NCI-H748 treated with DMSO at 0.1 percent for 48 hours (cell line): ENCODE measurements at regions not wholly inside any gene's neighbourhood (a gene's known extent, or its start where the extent isn't known, plus 50 kb on each side); places are given as distances from the start of the nearest gene placed in this dataset.

Source experiments
- DNase-seq: peaks from one replicate; lab custom pipeline; 2025; lab: John Stamatoyannopoulos, UW

DNA sequence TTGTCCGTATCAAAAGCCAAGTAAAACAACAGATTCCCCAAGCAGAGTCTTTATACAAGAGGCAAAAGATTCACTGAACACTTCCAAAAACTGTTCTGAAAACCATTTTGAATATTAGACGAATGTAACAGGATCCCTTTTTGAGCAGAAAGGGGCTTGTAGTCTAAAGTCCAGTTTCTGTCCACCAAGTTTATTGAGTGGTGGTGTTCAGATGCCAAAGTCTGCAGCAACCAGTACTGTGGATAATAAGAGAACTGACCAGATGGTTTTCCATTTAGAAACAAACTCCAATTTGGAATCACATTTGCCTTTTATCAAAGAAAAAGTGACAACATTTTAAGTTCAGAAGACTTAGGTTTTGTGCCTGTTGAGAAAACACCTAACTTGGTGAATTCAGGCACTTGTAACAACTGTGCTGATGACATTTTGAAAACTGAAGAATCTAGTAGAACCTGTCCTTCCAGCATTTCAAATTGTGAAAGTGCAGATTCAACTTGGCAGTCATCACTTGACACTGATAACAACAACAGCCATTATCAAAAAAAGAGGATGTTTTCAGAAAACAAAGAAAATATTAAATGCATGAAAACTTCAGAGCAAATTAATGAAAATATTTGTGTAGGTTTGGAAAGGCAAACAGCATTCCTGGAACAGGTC, 217.1 kb downstream of the CSNK2A3 start:
- no peak for DNase-seq

DNA sequence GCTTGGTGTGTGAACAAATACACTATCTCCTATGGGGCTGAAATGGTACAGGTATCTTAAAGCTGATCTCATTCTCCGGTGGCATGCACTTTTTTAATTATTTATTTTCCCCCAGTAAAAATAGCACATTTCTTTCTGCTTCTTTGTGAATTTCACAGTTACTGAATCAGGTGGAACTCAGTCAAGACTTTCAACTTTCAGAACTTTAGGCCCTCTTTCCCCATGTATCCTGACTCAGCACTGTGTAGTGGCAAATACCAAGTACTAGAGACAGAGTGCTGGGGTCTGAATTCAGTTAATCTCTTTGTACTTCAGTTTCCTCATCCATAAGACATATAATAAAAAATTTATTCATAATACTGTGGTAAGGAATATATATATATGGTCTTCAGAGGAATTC, 223.9 kb downstream of the CSNK2A3 start:
- no peak for DNase-seq

DNA sequence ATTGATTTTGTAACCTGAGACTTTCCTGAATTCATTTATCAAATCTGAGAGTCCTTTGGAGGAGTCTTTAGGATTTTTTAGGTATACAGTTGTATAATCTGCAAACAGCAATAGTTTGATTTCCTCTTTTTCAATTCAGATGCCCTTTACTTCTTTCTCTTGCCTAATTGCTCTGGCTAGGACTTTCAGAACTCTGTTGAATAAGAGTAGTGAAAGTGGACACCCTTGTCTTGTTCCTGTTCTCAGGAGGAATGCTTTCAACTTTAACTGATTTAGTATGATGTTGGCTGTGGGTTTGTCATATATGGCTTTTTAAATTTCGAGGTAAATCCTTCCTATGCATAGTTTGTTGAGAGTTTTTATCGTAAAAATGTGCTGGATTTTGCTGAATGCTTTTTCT, 227.4 kb downstream of the CSNK2A3 start:
- no peak for DNase-seq

DNA sequence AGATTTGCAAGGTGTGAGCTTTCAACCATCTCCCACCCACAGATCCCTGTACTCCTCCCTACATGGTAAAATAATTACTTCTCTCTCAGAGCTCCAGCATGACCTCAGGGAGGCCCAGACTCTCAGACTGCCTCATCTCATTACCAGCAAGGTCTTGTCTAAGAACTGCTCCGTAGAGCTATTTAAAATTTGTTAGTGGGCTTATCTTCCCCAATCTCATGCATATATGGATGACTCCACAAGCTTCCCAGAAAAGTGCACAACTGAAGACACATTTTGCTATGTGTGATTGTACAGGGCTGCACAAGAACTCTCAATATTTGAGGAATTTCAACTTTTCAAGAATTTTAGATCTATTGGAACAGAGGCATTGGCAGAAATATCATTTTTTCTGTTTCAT, 230.3 kb downstream of the CSNK2A3 start:
- DNase-seq = no peak

DNA sequence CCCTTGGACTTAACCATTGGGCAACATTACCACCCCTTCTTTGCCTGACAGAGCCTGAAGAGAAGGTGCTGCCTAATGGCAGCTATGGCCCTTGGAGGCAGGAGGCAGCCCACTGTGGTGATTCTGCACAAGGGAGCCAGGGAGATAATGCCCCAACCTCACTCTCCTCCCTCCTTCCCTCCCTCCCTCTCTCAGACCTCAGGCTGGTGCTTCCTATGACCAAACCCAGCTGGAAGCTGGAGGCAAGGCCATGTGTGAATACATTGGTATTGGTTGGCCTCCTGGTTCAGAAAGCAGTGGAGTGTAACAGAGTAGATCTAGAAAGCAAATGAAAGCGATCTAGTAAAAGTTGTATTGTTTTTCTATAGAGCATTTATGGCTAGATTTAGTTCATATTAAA, 233.1 kb downstream of the CSNK2A3 start:
- no peak for DNase-seq

DNA sequence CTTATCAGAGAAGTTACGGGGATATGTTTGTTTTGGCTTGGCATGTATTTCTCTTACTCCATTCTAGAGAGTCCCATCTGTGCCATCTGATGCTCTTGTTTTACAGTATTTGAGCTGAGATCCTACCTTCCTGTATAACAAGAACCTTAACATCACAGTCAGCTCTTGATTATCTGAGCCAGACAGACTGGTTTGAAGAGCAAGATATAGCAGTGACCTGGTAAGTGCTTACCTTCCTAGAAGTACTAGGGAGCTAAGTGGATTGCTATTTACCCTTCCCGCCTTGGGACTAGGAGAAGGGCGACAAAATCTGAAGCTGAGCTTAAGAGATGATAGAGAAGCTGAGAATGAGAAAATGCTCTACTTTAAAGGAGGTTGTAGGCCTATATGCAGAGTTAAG, 235.3 kb downstream of the CSNK2A3 start:
- no peak for DNase-seq

DNA sequence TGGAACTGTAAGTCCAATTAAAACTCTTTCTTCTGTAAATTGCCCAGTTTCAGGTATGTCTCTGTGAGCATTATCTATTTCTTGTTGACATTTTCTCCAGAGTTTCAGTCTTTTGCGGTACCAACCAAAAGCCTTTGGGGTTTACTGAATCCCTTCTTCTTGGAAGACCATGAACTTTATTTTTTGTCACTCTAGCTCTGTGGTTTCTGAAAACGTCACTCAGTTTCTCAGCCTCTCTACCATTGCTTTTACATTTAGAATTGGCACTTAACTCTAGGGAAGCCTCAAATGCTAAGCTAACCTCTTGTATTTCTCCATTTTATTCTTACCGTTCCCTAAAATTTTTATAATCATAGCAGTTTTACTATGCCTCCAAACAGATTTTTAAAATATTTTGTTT, 237.6 kb downstream of the CSNK2A3 start:
- DNase-seq = no peak

DNA sequence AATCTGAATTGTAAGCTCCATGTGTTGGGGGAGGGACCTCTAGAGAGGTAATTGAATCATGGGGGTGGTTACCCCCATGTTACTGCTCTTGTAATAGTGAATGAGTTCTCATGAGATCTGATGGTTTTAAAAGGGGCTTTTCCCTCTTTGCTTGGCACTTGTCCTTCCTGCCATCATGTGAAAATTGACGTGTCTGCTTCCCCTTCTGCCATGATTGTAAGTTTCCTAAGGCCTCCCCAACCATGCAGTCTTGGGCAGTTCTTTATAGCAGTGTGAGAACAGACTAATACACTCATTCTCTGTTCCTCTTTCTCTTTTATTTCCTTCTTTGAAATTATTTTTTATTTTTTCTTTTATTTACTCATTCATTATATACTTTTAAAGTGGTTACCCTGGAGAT, 239.4 kb downstream of the CSNK2A3 start:
- DNase-seq = no peak

DNA sequence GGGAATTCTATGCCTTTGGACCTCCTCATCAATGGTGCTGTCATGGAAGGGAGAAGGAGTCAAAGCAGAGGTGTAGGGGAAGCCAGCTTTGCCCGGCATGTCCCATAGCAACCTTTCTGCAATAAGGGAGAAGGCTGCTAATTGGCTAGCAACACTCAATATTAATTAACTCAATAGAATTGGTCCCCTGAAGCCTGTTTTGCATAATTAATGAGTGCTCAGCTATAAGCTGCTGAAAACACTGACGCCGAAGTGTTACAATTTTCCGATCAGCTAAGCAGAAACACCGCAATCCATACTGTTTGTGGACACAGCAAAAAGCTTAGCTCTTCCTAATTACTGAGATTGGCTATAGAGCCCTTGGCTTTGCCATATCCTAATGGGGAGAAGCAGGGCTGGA, 245.0 kb downstream of the CSNK2A3 start:
- DNase-seq = peak; percentile 75

DNA sequence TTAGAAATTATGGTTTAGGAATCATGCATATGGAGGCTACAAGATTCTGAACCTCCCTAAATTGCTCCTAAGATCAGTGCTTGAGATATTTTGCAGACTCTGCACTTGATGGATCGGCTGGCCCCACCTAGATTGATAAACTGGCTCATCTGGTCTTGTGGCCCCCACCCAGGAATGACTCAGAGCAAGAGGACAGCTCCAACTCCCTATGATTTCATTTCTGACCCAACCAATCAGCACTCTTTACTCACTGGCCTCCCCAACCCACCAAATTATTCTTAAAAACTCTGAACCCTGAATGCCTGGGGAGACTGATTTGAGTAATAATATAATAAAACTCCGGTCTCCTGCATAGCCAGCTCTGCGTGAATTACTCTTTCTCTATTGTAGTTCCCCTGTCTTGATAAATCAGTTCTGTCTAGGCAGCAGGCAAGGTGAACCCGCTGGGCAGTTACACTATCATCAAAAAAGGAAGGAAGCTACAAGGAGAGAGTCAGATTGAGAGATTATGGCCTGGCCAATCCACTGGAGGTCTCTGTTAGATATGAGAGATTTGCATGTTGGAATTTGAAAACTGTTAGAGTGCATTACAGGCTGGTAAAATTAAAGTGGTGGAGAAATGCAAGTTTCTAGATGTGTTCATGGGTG, 245.8 kb downstream of the CSNK2A3 start:
- DNase-seq = no peak

DNA sequence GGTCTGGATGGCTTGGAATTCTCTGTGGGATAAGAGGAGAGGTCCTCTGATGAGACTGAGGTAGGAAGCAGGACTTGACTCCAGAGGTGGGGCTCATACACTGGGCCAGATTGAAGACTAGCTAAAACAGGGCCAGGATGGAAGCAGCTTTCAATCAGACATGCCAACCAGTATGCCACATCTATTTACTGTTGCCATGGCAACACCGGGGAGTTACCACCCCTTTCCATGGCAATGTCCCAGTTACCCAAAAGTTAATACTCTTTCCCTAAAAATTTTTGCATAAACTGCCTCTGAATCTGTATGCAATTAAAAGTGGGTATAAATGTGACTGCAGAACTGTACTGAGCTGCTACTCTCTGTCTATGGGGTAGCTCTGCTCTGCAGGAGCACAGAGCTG, 247.5 kb upstream of the ZBED5 start:
- DNase-seq = no peak

DNA sequence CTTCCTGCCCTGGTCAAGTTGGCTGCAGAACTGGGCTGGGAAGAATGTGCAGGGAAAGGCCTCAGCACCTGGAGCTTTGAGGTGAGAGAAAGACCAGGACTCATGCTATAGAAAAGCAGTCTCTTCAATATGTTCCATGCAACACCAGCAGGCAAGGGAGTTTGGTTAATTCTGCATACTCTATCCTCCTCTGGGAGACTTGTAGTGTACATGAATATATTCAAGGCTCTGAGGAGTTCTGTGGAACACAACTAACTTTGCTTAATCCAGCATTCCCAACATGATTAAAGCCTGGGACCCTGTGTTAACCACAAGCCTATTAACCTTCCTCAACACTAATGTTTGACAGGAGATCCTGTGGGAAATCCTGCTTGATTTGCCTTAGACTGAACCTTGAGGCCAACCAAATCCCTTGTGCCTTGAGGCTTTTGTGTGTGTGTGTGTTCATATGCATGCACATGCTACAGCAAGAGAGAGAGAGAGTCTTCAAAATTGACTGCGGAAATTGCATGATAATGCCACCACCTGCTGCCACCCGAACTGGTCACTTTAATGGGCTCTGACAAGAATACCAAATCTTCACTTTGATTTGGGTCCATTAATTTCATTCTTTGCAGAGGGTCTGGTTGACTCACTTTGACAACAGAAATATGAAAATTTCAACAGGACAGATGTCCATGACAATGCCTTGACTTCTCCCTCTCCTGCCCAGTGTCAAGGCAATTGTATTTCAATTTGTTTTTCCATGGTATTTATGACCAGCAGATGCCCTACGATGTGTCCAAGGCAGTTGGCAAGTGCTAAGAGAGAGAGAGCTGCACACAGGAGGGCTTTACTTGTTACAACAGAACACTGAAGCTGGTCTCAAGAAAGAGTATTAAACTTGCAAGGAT, 238.2 kb upstream of the ZBED5 start:
- DNase-seq = no peak

DNA sequence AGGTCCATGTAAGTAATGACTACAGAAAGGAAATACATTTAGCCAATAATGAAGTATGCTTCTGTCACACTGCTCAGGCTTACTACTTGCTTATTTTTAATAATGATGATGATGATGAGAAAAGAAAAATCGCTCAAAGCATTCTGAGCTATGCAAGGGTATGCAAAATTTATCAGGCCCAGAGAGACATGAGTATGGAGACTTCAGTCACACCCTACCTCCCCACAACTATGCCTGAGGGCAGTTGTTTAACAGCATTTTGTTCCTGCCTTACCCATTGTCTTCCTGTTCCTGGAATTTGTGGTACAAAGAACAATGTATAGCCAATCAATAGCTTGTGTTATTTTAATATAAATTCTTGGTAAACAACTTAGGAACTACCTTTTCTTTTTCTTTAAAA, 232.6 kb upstream of the ZBED5 start:
- DNase-seq = no peak

DNA sequence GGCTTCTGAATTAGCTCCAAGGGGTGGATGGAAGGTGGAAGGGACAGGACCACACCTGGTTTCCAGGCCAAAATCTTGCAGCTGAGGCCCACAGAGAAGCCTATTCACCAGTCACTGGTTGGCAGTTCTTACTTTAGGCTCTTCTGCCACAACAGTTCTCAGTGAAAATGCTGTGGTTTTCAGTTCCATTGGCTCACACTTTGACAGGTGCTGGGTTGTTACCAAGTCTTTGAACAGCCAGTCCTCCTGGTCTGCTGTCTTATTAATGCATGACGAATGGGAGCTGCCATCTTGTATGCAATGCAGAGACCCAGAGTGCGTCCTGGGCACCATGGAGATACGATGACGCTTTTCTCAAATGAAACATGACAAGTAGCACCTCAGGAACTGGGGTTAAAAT, 232.0 kb upstream of the ZBED5 start:
- DNase-seq = no peak

DNA sequence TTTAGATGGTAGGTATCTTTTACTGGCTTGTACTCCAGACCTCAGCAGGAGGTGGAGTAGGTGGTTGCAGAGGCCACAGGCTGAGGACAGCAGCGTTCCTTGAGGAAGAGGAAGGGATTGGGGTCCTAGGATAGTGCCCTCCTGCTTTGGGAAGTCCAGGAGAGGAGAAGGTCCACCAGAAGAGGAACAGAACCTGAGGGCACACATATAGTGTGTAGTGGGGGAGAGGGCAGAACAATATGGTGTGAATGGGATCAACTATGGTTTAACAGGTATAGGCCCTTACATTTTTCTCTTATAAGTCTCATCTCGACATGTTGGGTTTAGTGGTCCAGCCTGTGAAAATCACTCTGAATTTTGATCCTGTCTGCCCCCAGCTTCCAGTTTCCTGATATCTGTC, 229.1 kb upstream of the ZBED5 start:
- no peak for DNase-seq

DNA sequence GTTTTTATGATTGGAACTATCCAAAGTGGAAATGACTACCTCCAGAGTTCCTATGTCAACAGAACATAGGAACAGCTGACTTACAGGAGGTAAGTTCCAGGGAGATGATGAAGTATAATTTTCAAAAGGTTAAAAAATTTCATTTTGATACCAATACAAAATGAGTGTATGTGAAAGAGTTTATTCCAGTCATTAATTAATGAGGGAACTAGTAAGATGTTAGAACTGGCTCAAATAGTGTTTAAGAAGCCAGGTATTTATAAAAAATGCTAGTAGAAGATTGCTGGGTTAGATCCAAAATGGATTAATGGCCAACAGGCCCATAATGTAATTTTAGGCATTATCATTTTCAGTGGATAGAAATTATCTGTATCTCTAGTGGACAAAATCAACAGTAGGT, 227.7 kb upstream of the ZBED5 start:
- no peak for DNase-seq

DNA sequence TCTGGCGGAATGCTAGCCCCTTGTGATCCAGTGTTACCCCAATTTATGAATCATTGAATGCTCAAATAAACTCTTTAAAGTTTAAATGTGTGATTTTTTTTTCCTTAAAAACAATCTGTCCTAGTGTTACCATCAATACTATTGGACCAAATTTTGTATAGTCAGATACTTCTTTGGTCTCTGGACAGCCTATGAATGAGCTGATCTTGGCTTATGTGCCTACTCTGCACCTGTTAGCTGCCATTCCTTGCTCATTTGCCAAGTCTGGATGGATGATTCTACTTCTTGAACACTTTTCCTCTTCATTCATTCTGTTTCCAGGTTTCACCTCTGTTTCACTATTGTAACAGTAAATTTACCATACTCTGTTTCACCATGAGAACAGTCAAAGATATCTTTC, 226.5 kb upstream of the ZBED5 start:
- DNase-seq = no peak

DNA sequence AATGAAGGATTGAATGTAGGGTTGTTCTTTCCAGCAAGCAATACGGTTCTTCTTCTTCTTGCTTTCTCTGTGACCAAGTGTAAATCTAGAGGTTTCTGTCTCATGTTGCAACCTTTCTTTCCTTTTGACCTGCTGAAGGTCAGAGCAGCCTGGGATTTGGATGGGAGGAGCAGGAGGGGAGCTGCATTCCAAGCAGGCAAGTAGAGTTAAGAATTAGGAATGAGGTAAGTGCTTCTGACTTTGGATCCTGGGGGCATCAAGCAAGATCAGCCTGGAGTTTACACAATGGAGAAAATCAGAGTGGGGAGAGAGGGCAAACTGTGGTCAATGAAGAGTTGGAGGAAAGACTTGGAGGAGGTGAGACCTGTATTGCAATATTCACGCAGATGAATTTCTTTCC, 225.6 kb upstream of the ZBED5 start:
- no peak for DNase-seq

DNA sequence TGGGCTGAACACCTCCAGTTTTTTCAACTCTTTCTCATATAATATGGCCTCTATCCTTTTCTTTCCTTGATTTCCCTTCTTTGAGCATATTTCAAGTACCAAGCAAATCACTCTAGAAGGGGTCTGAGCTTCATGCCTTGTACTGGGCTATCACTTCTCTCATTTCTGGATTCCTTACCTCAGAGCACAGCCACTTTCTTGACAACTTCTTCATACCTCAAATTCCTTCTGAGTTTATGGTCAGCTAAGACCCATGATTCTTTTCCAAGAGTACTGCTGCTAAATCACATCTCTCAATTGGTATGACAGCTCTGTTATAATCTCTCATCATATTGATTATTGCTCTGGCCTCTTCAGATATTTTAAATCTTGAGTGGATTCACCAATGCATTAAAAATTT, 224.8 kb upstream of the ZBED5 start:
- no peak for DNase-seq

DNA sequence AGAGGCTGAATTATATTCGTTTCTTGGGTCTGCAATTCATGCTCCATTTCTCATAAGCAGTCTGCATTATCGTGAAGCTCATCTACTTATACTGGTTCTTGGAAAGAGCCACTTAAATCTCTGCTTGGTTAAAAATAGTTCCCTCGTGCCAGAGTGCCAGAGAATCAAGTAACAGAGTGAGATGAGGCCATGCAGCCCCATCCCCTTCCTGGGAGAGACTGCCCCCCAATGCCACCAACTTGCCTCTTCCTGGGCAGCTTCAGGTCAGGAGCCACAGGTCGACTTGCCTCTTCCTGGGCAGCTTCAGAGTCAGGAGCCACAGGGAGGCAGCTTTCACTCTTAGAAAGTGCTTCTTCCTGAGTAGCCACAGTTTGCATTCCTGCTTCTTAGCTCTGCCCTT, 223.9 kb upstream of the ZBED5 start:
- DNase-seq = no peak

DNA sequence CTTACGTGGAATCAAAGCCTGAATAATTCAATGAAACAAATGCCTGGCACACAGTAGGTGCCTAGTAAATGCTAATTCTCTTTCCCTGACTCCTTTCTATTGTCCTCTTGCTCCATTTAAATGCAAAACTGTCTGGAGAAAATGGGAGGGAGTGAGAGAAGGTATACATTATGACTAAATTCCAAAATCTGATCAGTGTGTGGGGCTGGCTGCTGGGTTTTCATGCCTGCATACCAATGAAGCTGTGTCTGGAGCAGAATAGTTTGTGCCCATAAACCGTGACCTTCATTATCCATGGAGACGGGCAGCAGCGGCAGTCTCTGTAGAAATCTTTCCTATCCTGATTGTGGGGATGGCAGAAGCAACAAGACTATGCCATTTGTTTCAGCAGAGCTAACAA, 223.4 kb upstream of the ZBED5 start:
- DNase-seq = no peak

DNA sequence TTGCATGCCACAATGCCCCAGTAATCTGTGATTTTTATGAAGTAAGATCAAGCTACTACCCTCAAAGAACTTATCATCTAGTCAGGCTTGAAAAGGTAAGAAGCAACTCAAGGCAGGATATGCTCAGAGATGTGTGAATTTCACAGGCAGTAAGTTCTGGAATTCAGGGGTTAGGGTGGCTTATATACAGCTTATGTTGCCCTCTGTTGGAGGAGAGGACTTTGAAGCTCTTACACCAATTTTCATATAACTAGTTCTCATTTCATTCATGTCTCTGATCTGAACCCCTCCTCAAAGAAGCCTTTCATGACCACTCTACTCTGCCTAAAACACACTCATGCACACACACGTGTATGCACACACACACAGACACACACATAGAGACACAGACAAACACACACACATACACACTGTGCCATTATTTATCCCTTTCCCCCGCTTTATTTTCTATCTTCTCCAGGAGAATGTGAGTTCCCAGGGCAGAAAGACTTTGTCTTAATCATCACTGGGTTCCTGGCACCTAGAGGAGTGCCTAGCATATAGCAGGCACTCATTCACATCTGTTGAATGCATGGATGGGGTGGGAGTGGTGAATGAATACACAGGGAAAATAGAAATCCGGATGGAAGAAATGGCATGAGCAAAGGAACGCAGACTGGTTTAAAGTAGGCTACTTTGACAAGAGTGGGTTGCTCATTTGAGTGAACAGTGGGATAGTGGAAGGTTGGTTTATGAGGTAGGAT, 220.7 kb upstream of the ZBED5 start:
- no peak for DNase-seq

DNA sequence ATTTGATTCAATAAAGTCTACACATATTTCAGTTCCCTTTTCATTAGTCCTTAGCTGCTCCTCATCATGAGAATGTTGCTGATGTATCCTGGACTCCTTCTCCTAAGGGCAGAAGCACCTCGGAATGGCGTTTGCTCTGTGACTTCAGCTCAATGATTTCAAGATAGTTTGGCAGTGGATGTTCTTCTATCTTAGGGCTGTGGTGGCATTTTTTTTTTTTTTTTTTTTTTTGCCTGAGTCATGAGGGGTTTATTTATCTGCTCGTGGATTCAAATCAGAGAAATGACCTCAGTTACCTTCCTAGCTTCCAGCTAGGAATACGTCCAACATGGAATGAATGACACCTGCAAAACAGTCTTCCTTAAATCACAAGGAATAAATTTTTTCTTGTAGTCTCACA, 220.0 kb upstream of the ZBED5 start:
- DNase-seq = no peak
